Suprapubic skin (tissue), 4 donors: ENCODE measurements at regions not wholly inside any gene's neighbourhood (a gene's known extent, or its start where the extent isn't known, plus 50 kb on each side); places are given as distances from the start of the nearest gene placed in this dataset.

Experiments used
- DNase-seq, 2 donors: peaks; one replicate each; pipeline ENCODE4 v3.0.0-alpha.2; 2019; ENCODE audit warnings: low spot score in 2 of 2
- H3K27ac ChIP-seq: fragments of 200-600 bp; sonication (generic); one replicate; pipeline ENCODE4 v1.5.1; 2019
- H3K27me3 ChIP-seq: fragments of 200-600 bp; sonication (generic); one replicate; pipeline ENCODE4 v1.5.1; 2019
- H3K36me3 ChIP-seq: fragments of 200-600 bp; sonication (generic); one replicate; pipeline ENCODE4 v1.5.1; 2019
- H3K4me1 ChIP-seq: fragments of 200-600 bp; sonication (generic); one replicate; pipeline ENCODE4 v1.5.1; 2019
- H3K4me3 ChIP-seq: fragments of 200-600 bp; sonication (generic); one replicate; pipeline ENCODE4 v1.5.1; 2019; ENCODE audit warnings: mild to moderate bottlenecking
- H3K9me3 ChIP-seq: fragments of 200-600 bp; sonication (generic); one replicate; pipeline ENCODE4 v1.5.1; 2019
- CTCF ChIP-seq, 2 donors: fragments of 200-600 bp in 1 of 2; fragments of 450-650 bp in 1 of 2; sonication (generic) in 1 of 2; IDR thresholded peaks; one replicate each; pipeline ENCODE4 v1.5.1; 2016 to 2019; ENCODE audit warnings: antibody characterized with exemption in 2 of 2, mild to moderate bottlenecking in 1 of 2, moderate library complexity in 1 of 2
- EP300 ChIP-seq: sonication (generic); formaldehyde crosslinking; IDR thresholded peaks from one replicate; pipeline ENCODE4 v1.6.1; 2017; ENCODE audit warnings: antibody characterized with exemption
- POLR2A ChIP-seq, 2 donors: fragments of 450-650 bp; IDR thresholded peaks; one replicate each; pipeline ENCODE4 v1.6.1; 2017; ENCODE audit warnings: antibody characterized with exemption in 2 of 2, mild to moderate bottlenecking in 2 of 2, moderate library complexity in 2 of 2
- POLR2AphosphoS5 ChIP-seq, 3 donors: sonication (generic); formaldehyde crosslinking; IDR thresholded peaks; one replicate each; pipeline ENCODE4 v1.6.1; 2017; ENCODE audit warnings: antibody characterized with exemption in 3 of 3
- WGBS: methylation state at CpG from one replicate; pipeline ENCODE4 v1.1.5; 2018; 5-methylcytosine and 5-hydroxymethylcytosine counted together

GRCh38 chr12:127070515-127071157 lies 1196.3 kb upstream of the TMEM132C start:
- no peak for DNase-seq
- Histone ChIP-seq H3K36me3 (no peaks in the 10 kb centered on the region), H3K4me1 (no peaks in the 10 kb centered on the region), H3K27ac (no peak overlapping the region), H3K4me3 (no peak overlapping the region), H3K27me3 (no peaks in the 10 kb centered on the region), H3K9me3 (no peaks in the 10 kb centered on the region)
- 24% methylated on average over 2 of the region's 2 CpGs for WGBS
- TF ChIP-seq CTCF (IDR thresholded peaks at IDR 0.05) = no peak
- no peak for TF ChIP-seq POLR2AphosphoS5 (IDR thresholded peaks at IDR 0.05)
- TF ChIP-seq POLR2A (IDR thresholded peaks at IDR 0.05) = no peak
- no peak for TF ChIP-seq EP300

- no peaks in the 10 kb centered on the region for H3K36me3 ChIP-seq
- no peaks in the 10 kb centered on the region for H3K4me1 ChIP-seq
- 67% methylated on average over 2 of the region's 2 CpGs for WGBS
- H3K27me3 ChIP-seq = peaks cover 4% of the 10 kb centered on the region
- TF ChIP-seq POLR2AphosphoS5 (IDR thresholded peaks at IDR 0.05) = no peak
- TF ChIP-seq CTCF (IDR thresholded peaks at IDR 0.05) = no peak
- H3K9me3 ChIP-seq = no peaks in the 10 kb centered on the region
- H3K27ac ChIP-seq = no peak overlapping the region
- H3K4me3 ChIP-seq = no peak overlapping the region
- no peak for DNase-seq
Observed at GRCh38 chr12:127074161-127074560, 1192.8 kb upstream of the TMEM132C start.

GRCh38 chr12:127075981-127076380 lies 1191.0 kb upstream of the TMEM132C start:
- Histone ChIP-seq H3K36me3 (no peaks in the 10 kb centered on the region), H3K4me1 (no peaks in the 10 kb centered on the region), H3K27me3 (peaks cover 5% of the 10 kb centered on the region), H3K9me3 (no peaks in the 10 kb centered on the region), H3K4me3 (no peak overlapping the region), H3K27ac (no peak overlapping the region)
- DNase-seq = no peak
- no peak for TF ChIP-seq EP300
- no peak for TF ChIP-seq CTCF (IDR thresholded peaks at IDR 0.05)
- TF ChIP-seq POLR2AphosphoS5 (IDR thresholded peaks at IDR 0.05) = no peak
- no peak for TF ChIP-seq POLR2A (IDR thresholded peaks at IDR 0.05)
- 91% methylated on average over 4 of the region's 4 CpGs for WGBS

- H3K27me3 ChIP-seq = peaks cover 5% of the 10 kb centered on the region
- H3K4me1 ChIP-seq = peaks cover under 1% of the 10 kb centered on the region
- no peak for DNase-seq
- no peaks in the 10 kb centered on the region for H3K36me3 ChIP-seq
- WGBS = 82% methylated on average over 5 of the region's 5 CpGs
- TF ChIP-seq POLR2AphosphoS5 (IDR thresholded peaks at IDR 0.05) (no peak), EP300 (no peak), CTCF (IDR thresholded peaks at IDR 0.05) (no peak), POLR2A (IDR thresholded peaks at IDR 0.05) (no peak)
- no peak overlapping the region for H3K4me3 ChIP-seq
- H3K9me3 ChIP-seq = no peaks in the 10 kb centered on the region
- no peak overlapping the region for H3K27ac ChIP-seq
Observed at GRCh38 chr12:127077262-127078045, 1189.5 kb upstream of the TMEM132C start.

- Histone ChIP-seq H3K4me3 (no peak overlapping the region), H3K9me3 (no peaks in the 10 kb centered on the region), H3K4me1 (peaks cover 8% of the 10 kb centered on the region), H3K27me3 (peaks cover 5% of the 10 kb centered on the region), H3K27ac (no peak overlapping the region), H3K36me3 (no peaks in the 10 kb centered on the region)
- WGBS = 71% methylated on average over 5 of the region's 5 CpGs
- TF ChIP-seq POLR2A (IDR thresholded peaks at IDR 0.05) (no peak), POLR2AphosphoS5 (IDR thresholded peaks at IDR 0.05) (no peak), EP300 (no peak), CTCF (IDR thresholded peaks at IDR 0.05) (no peak)
- no peak for DNase-seq
Observed at GRCh38 chr12:127078577-127079350, 1188.2 kb upstream of the TMEM132C start.
